GM19043 (cell line): ENCODE measurements at regions not wholly inside any gene's neighbourhood (a gene's known extent, or its start where the extent isn't known, plus 50 kb on each side); places are given as distances from the start of the nearest gene placed in this dataset.

Source experiments
- ATAC-seq: cut with Tn5 transposase; IDR thresholded peaks from one replicate; pipeline ENCODE4 v1.9.1; 2021; ENCODE audit warnings: low read depth; ENCODE audit not compliant: unreplicated experiment

DNA sequence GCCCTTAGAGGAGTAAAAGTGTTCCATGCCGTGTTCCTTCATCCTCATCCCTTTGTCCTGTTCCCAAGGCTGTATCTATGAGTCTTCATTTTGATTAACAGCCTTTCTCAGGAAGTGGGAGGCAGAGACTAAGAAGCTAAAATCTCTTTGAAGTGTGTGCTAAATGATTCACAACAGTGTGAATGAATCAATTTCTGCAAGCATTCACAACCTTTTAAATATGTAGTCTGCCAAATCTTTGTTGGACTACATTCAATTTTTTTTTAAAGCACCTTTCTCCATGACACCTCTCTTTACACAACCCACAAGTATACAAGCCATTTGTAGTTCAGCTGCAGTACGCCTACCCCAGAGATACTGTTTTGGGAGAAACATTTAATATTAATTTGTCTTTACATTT, 408.6 kb upstream of the FANCL start:
- no peak for ATAC-seq

GRCh38 chr2:58645017-58645416, 403.9 kb upstream of the FANCL start:
- no peak for ATAC-seq

GRCh38 chr2:58644451-58644850, 403.3 kb upstream of the FANCL start:
- no peak for ATAC-seq

- no peak for ATAC-seq
Observed at GRCh38 chr2:58641001-58641400, 399.9 kb upstream of the FANCL start.

DNA sequence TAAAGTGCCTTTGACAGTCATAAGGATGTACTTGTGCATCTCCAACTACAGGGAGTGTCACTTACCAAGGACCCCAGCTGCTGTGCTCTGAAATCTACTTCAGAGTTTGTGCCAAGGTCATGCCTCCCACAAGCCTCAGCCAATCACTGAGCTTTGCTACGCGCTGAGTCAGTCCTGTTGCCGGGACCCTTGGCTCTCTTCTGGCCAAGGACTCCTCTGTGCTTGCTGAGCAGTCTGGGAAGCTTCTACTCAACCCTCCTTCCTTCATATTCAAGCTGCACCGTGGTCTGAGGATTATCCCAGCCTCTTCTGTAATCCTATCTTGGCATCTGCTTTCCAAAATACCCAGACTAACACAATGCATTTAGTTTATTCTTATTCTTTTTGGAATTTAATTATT, 398.9 kb upstream of the FANCL start:
- no peak for ATAC-seq

DNA sequence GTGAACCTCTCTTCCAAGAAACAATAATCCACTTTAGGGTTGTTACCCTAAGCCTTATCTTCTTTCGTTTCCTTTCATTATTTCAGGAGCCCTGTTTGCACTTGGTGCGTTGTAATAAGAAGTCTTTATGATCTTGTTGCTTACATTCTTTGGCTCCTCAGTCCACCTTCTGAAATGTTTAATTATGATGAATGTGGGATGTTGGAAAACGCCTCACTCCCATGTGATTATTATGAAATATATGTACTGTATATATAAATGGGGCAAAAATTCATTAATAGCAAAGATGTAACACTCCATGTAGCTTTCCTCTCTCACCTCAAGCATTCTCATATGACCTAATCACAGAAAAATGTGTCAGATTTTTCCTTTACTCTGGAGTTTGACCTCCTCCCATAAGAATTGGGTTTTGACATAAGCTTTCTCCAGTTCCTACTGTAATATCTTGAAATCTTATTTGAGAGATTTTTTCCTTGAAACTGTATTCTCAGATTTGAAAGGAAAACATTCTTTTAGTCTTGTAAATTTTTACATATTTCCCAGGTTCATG, 397.2 kb upstream of the FANCL start:
- ATAC-seq = no peak

DNA sequence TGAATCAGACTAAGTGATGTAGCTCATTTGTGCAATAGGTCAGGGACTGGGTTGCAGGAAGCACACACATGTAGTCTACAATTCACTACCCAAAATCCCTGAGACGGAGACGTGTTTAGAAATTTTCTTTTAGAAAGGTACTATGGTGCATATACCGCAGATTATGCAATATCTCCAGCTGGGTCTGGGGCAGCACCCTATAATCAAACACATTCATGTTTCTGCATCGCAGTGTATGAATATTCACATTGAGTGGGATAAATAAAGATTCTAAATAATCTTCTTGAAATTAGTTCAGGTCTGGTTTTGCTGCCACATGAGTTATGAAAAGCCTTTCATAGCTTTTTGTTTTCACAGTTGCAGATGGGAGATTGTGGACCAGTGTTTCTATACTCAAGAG, 395.7 kb upstream of the FANCL start:
- no peak for ATAC-seq

- ATAC-seq = no peak
Observed at GRCh38 chr2:58635801-58636375, 394.8 kb upstream of the FANCL start.

GRCh38 chr2:58634653-58635370, 393.7 kb upstream of the FANCL start:
- no peak for ATAC-seq

GRCh38 chr2:58633613-58634365, 392.7 kb upstream of the FANCL start:
- no peak for ATAC-seq

DNA sequence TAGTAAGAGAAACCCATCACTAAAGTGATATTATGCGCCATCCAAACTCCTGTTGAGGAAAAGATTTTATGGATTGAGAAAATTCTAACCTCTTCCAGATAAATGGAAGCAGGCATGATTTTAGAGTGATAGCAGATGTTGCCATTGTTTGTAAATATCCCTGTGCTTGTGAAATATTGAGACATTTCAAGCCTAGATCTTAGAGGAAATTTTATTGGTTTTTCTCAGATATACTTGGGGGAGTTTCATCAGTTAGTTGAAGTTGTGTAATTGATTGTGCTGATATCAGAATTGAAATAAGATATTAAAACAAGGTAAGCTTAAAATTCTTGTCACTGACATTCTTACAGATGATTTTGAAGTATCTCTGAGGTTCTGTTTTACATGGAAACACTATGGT, 390.9 kb upstream of the FANCL start:
- ATAC-seq = no peak

DNA sequence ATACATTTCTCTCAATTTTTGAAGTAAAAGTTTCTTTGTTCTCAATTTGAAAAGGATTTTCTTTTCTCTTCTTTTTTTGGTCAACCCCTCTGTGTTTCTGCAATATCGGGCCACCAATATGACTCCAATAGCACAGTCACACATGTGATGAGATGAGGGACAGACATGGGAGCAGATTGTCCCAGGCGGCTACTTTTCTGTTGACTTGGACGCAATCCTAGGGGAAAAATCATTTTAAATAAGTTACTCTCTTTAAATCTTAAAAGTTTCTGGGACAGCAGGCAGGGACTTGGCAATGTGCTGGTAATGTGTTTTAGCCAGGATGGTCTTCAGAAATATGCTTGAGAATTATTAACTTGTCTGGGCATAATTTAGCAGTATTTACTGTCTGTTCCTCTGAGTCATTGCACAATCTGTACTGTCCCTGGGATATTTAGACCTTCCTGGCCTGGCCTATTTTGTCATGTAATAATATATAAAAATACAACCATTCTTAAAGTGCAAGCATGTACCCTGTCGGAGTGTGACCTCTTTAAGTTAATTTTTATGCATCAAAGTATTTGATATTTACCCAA, 388.5 kb upstream of the FANCL start:
- no peak for ATAC-seq

GRCh38 chr2:58620896-58621295, 379.8 kb upstream of the FANCL start:
- ATAC-seq = no peak

DNA sequence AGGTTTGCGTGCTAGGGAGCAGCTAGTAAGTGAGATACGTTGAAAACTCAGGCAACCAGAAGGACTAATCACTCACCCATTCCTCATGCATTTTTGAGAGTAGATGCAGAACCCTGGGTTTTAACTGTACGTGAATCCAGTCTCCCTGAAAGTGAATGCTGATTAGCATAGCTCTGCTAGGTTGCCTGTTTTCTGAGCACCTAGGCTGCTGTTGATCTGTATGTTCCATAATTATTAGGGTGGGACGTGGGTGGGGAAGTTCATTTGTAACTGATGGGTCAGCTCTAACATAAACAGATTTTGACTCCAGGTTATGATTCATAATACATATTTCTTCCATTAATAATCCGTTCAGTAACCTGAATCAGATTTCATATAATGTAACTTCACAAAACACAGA, 379.0 kb upstream of the FANCL start:
- no peak for ATAC-seq

GRCh38 chr2:58616961-58617360, 375.8 kb upstream of the FANCL start:
- no peak for ATAC-seq

DNA sequence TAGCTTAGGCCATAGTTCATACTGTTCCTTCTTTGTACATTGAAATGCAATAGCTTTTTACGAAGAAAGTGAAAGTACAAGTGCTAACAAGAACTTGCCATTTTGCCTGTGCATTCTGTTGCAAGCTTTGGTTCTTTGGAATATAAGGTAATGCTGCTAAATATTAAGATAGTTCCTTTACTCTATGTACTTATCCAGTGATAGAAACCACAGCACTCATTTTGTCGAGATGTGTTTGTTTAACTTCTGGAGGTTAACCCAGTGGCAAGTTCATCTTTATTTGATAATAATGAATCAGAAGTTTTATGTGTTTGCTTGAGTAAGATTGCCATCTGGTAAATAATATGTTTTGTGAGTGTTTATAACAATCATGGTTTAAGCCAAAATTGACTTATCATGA, 373.1 kb upstream of the FANCL start:
- ATAC-seq = no peak

DNA sequence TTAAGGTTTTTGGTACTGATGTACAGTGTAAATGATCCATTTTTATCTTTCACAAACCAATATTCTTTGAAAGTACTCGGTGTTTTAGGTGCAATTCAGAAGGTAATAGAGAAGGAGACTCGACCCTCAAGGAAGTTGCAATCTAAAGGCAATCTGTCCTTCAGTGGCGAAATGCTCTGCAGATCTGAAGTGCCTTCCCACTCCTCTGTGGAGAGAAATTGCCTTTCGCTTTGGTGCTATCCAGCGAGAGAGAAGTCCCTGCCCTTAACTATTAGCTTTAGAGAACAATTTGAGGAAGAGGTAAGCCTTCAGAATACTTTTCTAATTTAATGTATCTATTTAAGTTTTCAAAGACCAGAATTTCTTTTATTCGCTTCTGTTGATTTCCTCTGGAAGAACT, 371.8 kb upstream of the FANCL start:
- no peak for ATAC-seq

DNA sequence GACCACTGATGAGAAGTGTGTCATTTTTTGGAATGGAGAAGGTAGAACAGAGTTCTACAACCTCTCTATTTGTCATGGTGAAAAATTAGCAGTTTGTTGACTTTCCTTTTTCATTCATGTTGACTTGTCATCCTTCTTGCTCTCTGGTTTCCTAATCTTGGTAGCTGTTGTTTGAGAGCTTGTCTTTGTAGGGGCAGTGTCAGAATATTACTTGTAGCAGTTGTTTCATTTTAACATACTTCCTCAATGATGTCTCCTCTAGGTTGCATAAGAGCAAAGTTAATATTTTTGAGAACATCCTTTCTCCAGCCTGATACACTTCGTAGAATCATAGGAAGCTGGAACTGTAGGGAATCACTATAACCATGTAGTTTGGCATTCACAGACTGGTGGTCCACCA, 368.2 kb upstream of the FANCL start:
- no peak for ATAC-seq

DNA sequence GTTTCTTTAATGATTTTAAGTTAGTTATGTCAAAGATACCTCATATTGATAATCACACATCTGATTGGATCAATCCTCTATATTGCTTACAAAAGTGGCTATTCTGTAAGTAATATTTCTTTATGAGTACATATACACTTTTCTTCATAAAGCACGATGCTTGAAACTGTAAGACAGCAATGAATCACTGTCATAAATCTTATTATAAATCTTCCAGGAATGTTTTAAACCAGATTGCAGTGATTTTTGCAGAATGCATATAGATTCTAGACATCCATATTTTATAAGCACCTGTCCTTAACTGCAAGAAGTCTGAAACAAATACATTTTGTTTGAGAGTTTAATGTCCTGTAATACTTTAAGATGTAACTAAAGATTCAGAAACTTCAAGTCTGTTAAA, 367.0 kb upstream of the FANCL start:
- no peak for ATAC-seq

GRCh38 chr2:58607448-58607847, 366.3 kb upstream of the FANCL start:
- ATAC-seq = no peak

GRCh38 chr2:58606799-58607198, 365.7 kb upstream of the FANCL start:
- ATAC-seq = no peak
